HEK293 (cell line): ENCODE measurements at regions not wholly inside any gene's neighbourhood (a gene's known extent, or its start where the extent isn't known, plus 50 kb on each side); places are given as distances from the start of the nearest gene placed in this dataset.
"Not testable (repeated sequence)": the region's sequence is repeated elsewhere in the genome, so short reads cannot be mapped to it uniquely, and the experiment has no call there.

ENCODE experiments used
- CTCF ChIA-PET: fragments of 350-600 bp; formaldehyde crosslinking; extraction: SDS; loops from one replicate; lab custom pipeline; 2021; ENCODE audit warnings: antibody characterized with exemption; lab: Yijun Ruan, JAX
- POLR2A ChIA-PET: fragments of 300-600 bp; formaldehyde crosslinking; extraction: SDS; loops from one replicate; lab custom pipeline; 2020; ENCODE audit warnings: antibody characterized with exemption, inconsistent platforms; lab: Yijun Ruan, JAX
- H3K27ac ChIP-seq: fragments of 200-500 bp; sonication (Bioruptor generic); 2 replicates; pipeline ENCODE4 v1.5.1; 2014; ENCODE audit warnings: low read depth, low read length, control low read depth, inconsistent platforms; ENCODE audit errors: extremely low read depth
- H3K36me3 ChIP-seq, 2 experiments: fragments of 200-500 bp in 1 of 2; sonication (Bioruptor generic) in 1 of 2; 1 replicate in 1 of 2; 2 replicates in 1 of 2; pipeline ENCODE4 v1.5.1; 2014 to 2017; ENCODE audit warnings: inconsistent platforms in 2 of 2, low read length in 2 of 2; ENCODE audit not compliant: control insufficient read depth in 2 of 2, insufficient read depth in 1 of 2
- H3K4me1 ChIP-seq: fragments of 200-500 bp; sonication (Bioruptor generic); 2 replicates; pipeline ENCODE4 v1.5.1; 2014; ENCODE audit warnings: mild to moderate bottlenecking, low read length, inconsistent platforms; ENCODE audit not compliant: control insufficient read depth, insufficient read depth
- H3K4me3 ChIP-seq: 2 replicates; pipeline ENCODE4 v1.5.1; 2011; ENCODE audit warnings: low read depth, mild to moderate bottlenecking, control low read depth, low read length, moderate library complexity
- H3K9me3 ChIP-seq: fragments of 200-500 bp; sonication (Bioruptor generic); 2 replicates; pipeline ENCODE4 v1.5.1; 2014; ENCODE audit warnings: low read depth, low read length, inconsistent platforms; ENCODE audit not compliant: control insufficient read depth, insufficient read depth
- BCL11A ChIP-seq: fragments of 450-650 bp; formaldehyde crosslinking; IDR thresholded peaks from 2 replicates; pipeline ENCODE4 v1.5.1; 2016; ENCODE audit warnings: low read depth, missing biosample characterization, missing genetic modification characterization
- OSR2 ChIP-seq: fragments of 450-650 bp; formaldehyde crosslinking; IDR thresholded peaks from 2 replicates; pipeline ENCODE4 v1.5.1; 2016; ENCODE audit warnings: missing biosample characterization, missing genetic modification characterization
- PATZ1 ChIP-seq: fragments of 450-650 bp; formaldehyde crosslinking; IDR thresholded peaks from 2 replicates; pipeline ENCODE4 v1.5.1; 2016; ENCODE audit warnings: missing biosample characterization, missing genetic modification characterization
- REPIN1 ChIP-seq: fragments of 450-650 bp; formaldehyde crosslinking; IDR thresholded peaks from 2 replicates; pipeline ENCODE4 v1.5.1; 2017; ENCODE audit warnings: missing biosample characterization, missing genetic modification characterization, low read depth
- SALL2 ChIP-seq: fragments of 450-650 bp; formaldehyde crosslinking; IDR thresholded peaks from 2 replicates; pipeline ENCODE4 v1.5.0; 2017; ENCODE audit warnings: missing biosample characterization, mild to moderate bottlenecking, missing genetic modification characterization, borderline replicate concordance
- SP2 ChIP-seq: fragments of 450-650 bp; formaldehyde crosslinking; IDR thresholded peaks from 2 replicates; pipeline ENCODE4 v1.5.1; 2016; ENCODE audit warnings: missing biosample characterization, missing genetic modification characterization
- ZFP41 ChIP-seq: fragments of 450-650 bp; formaldehyde crosslinking; IDR thresholded peaks from 2 replicates; pipeline ENCODE4 v1.5.1; 2016; ENCODE audit warnings: missing biosample characterization, missing genetic modification characterization, borderline replicate concordance
- ZNF157 ChIP-seq: fragments of 450-650 bp; formaldehyde crosslinking; IDR thresholded peaks from 2 replicates; pipeline ENCODE4 v1.5.1; 2016; ENCODE audit warnings: missing biosample characterization, missing genetic modification characterization
- ZNF266 ChIP-seq: fragments of 450-650 bp; formaldehyde crosslinking; IDR thresholded peaks from 2 replicates; pipeline ENCODE4 v1.5.1; 2016; ENCODE audit warnings: missing biosample characterization, missing genetic modification characterization, low read depth
- ZNF280D ChIP-seq: fragments of 450-650 bp; formaldehyde crosslinking; IDR thresholded peaks from 2 replicates; pipeline ENCODE4 v1.5.1; 2016; ENCODE audit warnings: missing biosample characterization, missing genetic modification characterization
- ZNF514 ChIP-seq: fragments of 450-650 bp; formaldehyde crosslinking; IDR thresholded peaks from 2 replicates; pipeline ENCODE4 v1.5.1; 2016; ENCODE audit warnings: missing biosample characterization, missing genetic modification characterization
- ZNF555 ChIP-seq: fragments of 450-650 bp; formaldehyde crosslinking; conservative IDR thresholded peaks from 2 replicates; pipeline ENCODE4 v1.5.1; 2017; ENCODE audit warnings: missing biosample characterization, mild to moderate bottlenecking, missing genetic modification characterization, inconsistent platforms
- ZNF561 ChIP-seq: fragments of 450-650 bp; IDR thresholded peaks from 2 replicates; pipeline ENCODE4 v1.5.1; 2018; ENCODE audit warnings: missing biosample characterization, missing genetic modification characterization, borderline replicate concordance
- ZNF747 ChIP-seq: fragments of 450-650 bp; formaldehyde crosslinking; IDR thresholded peaks from 2 replicates; pipeline ENCODE4 v1.5.1; 2016; ENCODE audit warnings: missing biosample characterization, missing genetic modification characterization
- ZNF792 ChIP-seq: fragments of 450-650 bp; formaldehyde crosslinking; IDR thresholded peaks from 2 replicates; pipeline ENCODE4 v1.5.1; 2016; ENCODE audit warnings: missing biosample characterization, missing genetic modification characterization
- ZSCAN30 ChIP-seq: fragments of 450-650 bp; IDR thresholded peaks from 2 replicates; pipeline ENCODE4 v1.5.1; 2018; ENCODE audit warnings: missing biosample characterization, mild to moderate bottlenecking, missing genetic modification characterization, moderate library complexity
- TF ChIP-seq, protein P1 (sequence below): fragments of 450-650 bp; formaldehyde crosslinking; IDR thresholded peaks from 2 replicates; pipeline ENCODE4 v1.5.1; 2016; ENCODE audit warnings: missing biosample characterization, missing genetic modification characterization

DNA sequence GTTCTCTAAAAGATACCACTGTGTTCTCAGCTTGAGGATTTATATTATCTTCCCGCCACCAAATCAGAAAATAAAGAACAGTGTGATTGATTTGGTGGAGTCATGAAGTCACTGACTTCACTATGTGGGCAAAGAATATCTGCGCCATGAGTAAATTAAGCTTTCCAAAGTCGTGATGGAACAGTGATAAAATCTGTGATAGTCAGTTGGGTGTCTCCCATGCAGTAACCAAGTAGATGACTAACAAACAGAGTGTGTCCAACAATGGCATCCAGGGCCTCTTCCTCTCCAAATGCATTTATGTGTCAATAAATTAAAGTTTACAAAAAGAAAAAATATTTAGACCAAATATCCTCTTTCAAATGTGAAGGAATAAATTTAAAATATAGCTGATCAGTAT lies 87.0 kb upstream of the DST start:
- peaks cover 56% of the 10 kb centered on the region for H3K4me1 ChIP-seq
- ChIA-PET POLR2A (interaction anchor here (1.5 kb wide), 1 partner anchor 15 kb away, joined by 5 read pairs; no protein-coding TSS in a partner anchor), CTCF (interaction anchor here (0.9 to 2.1 kb wide), 7 partner anchors 17 to 123 kb away, joined by 3 to 9 read pairs (median 3); no protein-coding TSS in a partner anchor)
- no peak overlapping the region for H3K4me3 ChIP-seq
- no peaks in the 10 kb centered on the region; a peak in 2 of 3 replicates for H3K36me3 ChIP-seq
- no peaks in the 10 kb centered on the region for H3K9me3 ChIP-seq
- TF ChIP-seq ZFP41: no peak
- no peak for TF ChIP-seq ZNF555 (tag by site-specific recombination)
- no peak for TF ChIP-seq SALL2 (tag by site-specific recombination)
- no peak for TF ChIP-seq ZNF266 (tag by site-specific recombination)
- TF ChIP-seq, protein P1, sequence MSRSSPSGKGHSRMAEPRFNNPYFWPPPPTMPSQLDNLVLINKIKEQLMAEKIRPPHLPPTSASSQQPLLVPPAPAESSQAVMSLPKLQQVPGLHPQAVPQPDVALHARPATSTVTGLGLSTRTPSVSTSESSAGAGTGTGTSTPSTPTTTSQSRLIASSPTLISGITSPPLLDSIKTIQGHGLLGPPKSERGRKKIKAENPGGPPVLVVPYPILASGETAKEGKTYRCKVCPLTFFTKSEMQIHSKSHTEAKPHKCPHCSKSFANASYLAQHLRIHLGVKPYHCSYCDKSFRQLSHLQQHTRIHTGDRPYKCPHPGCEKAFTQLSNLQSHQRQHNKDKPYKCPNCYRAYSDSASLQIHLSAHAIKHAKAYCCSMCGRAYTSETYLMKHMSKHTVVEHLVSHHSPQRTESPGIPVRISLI: no peak
- no peak for TF ChIP-seq OSR2 (tag by site-specific recombination)
- no peak for TF ChIP-seq BCL11A
- TF ChIP-seq ZNF514 (tag by site-specific recombination): no peak
- no peak for TF ChIP-seq ZNF157
- no peak for TF ChIP-seq SP2 (tag by site-specific recombination)
- no peak for TF ChIP-seq ZSCAN30 (tag by site-specific recombination)
- no peak for TF ChIP-seq ZNF792 (tag by site-specific recombination)
- no peak for TF ChIP-seq PATZ1 (tag by site-specific recombination)
- no peak for TF ChIP-seq ZNF747 (tag by site-specific recombination)
- no peak for TF ChIP-seq ZNF280D (tag by site-specific recombination)
- TF ChIP-seq REPIN1: no peak
- TF ChIP-seq ZNF561 (tag by site-specific recombination): no peak
- H3K27ac ChIP-seq: no peak overlapping the region

DNA sequence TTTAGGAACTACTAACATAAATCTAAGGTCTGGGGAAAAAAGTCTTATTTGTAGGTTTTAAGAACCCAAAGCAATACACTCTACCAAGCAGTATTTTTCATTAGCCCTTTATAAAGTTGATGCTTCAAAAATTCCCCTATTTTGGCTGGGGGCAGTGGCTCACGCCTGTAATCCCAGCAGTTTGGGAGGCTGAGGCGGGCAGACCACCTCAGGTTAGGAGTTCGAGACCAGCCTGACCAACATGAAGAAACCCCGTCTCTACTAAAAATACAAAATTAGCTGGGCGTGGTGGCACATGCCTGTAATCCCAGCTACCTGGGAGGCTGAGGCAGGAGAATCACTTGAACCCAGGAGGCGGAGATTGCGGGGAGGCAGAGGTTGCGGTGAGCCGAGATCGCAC lies 86.5 kb upstream of the DST start:
- not testable (repeated sequence) for H3K36me3 ChIP-seq, H3K27ac ChIP-seq, H3K9me3 ChIP-seq, H3K4me3 ChIP-seq
- ChIA-PET CTCF (interaction anchor here (0.7 to 2.1 kb wide), 6 partner anchors 19 to 1580 kb away, joined by 3 to 9 read pairs (median 5); no protein-coding TSS in a partner anchor), POLR2A (interaction anchor here (0.6 to 1.5 kb wide), 2 partner anchors 12 to 16 kb away, joined by 3 to 5 read pairs; no protein-coding TSS in a partner anchor)
- peaks cover 62% of the 10 kb centered on the region for H3K4me1 ChIP-seq
